GM19395 (cell line): ENCODE measurements at regions not wholly inside any gene's neighbourhood (a gene's known extent, or its start where the extent isn't known, plus 50 kb on each side); places are given as distances from the start of the nearest gene placed in this dataset.
A peak's percentile ranks its signal among the peaks of the same experiment; 100 is the strongest.
"Not testable (repeated sequence)": the region's sequence is repeated elsewhere in the genome, so short reads cannot be mapped to it uniquely, and the experiment has no call there.

ENCODE experiments used
- ATAC-seq: cut with Tn5 transposase; IDR thresholded peaks from one replicate; pipeline ENCODE4 v1.9.1; 2021; ENCODE audit warnings: mild to moderate bottlenecking, moderate library complexity; ENCODE audit not compliant: unreplicated experiment

DNA sequence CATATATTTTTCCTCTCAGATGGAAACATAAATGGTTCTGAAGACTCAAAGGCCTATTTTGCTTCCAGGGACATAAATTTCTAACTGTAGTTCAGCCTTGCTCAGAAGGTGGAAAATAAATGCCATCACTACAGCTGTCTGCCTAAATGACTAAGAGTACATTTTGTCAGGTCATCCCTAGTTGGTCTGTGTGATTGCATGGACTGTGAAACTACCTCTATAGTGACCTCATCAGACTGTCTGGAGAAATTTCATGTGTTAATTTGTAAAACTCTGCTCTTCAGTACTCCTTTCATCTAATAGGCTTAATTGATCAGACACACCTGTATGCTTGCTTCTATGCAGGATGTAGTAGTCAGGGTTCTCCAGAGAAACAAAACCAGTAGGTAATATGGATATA, 886.9 kb downstream of the AMY1C start:
- no peak for ATAC-seq

GRCh38 chr1:104646233-104646632, 896.5 kb downstream of the AMY1C start:
- ATAC-seq, result no peak

DNA sequence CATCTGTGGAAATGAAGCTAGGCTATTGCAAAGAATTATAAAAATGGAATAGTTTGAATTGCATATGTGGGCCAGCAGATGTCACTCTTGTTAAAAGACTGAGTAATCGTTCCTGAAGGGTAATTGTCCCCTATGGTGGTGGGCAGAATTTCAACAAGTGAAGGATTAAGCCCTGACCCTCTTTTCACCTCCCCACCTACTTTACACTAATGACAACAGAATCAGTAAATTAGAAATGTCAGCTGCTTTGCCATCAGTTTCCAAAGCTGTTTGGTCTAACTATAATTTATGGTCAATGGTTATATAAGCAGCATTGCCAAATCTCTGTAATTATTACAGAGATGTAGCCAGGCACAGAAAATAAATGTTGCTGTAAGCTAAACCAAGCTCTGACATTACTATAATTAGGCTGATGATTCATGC, 898.6 kb downstream of the AMY1C start:
- ATAC-seq, result peak; percentile 77

- ATAC-seq, result not testable (repeated sequence)
Observed at GRCh38 chr1:104664374-104664773, 914.7 kb downstream of the AMY1C start.

DNA sequence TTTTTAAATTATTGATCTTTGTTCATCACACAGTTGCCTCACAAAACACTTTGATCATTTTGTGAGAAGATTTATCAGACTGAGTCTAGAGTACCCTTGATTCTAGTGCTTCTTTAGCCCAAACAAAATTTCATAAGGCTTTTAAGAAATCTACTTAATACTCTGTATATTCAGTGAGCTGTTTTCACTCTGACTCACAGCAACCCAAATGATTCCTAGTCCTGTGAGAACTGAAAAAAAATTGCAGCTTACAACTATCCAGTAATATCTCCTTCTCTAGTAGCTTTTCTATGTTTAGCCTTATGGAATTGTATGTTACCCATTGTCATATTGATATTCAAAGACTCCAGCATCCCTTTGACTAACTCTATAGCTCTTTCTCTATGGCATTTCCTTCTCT, 915.6 kb downstream of the AMY1C start:
- no peak for ATAC-seq

DNA sequence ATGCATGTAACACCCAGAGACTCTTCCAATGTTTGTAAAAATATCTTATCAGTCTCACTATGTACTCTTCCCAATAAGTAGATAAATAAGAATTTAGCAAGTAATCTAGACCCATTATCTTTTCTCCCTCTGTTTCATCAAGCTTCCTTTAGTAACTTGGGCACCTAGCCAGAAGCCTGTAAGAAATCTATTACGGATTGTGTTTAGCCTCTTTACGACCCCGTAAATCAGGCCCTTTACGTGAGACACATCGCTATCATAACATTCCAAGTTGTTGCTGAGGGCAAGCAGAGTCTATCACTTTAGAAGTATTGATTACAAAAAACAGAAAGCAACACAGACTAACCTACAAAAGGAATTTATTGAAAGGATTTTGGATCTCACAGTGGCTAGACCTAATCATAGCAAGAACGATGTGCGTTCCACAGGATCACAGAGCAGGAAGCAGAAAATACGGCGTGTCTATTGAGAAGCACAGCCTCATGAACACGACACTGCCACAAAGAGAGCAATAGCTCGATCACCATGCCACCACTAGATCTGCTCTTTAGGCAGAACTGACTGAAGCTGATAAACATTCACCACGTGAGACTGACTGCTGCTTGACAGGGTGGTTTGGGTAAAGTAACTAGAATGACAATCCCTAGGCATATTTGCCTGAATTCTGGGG, 922.1 kb downstream of the AMY1C start:
- ATAC-seq, result no peak

DNA sequence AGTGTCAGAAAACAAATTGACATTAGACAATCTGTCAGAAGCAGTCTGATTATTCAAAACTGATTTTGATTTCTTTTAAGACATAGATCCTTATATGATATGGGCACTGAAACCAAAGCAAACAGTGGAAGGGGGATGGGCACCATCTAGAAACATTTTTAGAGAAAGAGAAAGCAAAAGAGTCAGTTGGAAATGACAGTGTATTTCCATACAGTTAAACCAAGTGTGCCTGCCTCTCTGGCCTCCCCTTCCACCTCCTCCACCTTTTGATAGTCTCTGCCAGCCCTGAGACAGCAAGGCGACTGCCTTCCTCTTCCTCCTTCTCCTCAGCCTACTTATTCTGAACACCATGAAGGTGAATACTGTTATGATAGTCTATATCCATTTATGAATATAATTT, 949.7 kb downstream of the AMY1C start:
- ATAC-seq, result no peak

DNA sequence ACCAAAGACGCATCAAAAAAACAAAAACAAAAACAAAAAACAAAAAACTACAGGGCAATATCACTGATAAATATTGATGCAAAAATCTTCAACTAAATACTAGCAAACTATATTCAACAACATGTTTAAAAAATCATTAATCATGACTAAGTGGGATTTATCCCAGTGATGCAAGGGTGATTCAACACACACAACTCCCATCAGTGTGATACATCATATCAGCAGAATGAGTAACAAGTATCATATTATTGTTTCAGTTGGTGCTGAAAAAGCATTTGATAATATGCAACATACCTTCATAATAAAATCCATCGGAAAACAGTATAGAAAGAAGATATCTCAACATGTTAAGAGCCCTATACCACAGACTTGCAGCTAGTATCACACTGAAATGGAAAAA, 953.0 kb downstream of the AMY1C start:
- ATAC-seq, result no peak

GRCh38 chr1:104706631-104707147, 957.0 kb downstream of the AMY1C start:
- no peak for ATAC-seq

- ATAC-seq, result no peak
Observed at GRCh38 chr1:104718752-104719151, 969.1 kb downstream of the AMY1C start.

GRCh38 chr1:104720741-104721140, 971.0 kb downstream of the AMY1C start:
- no peak for ATAC-seq

- no peak for ATAC-seq
Observed at GRCh38 chr1:104726917-104727316, 977.2 kb downstream of the AMY1C start.

GRCh38 chr1:104733866-104734265, 984.2 kb downstream of the AMY1C start:
- ATAC-seq, result no peak

DNA sequence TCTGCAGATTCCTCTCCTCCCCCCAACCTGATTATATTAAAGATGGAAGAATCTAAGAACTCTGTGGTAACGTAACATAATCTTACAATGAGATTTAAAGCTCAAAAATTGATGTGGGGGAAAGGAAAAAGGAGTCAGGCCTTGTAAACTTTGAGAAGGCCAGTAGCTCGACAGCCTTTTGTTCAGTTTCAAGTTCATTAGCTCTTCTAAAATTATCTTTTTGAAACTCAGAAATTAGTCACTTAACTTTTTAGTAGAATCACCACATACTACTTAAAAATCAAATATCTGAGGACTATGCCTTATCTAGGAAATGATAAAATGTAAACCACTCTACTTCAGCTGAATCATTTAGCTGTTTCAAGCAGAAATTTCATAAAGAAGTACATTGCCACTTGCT, 996.2 kb downstream of the AMY1C start:
- ATAC-seq, result no peak

DNA sequence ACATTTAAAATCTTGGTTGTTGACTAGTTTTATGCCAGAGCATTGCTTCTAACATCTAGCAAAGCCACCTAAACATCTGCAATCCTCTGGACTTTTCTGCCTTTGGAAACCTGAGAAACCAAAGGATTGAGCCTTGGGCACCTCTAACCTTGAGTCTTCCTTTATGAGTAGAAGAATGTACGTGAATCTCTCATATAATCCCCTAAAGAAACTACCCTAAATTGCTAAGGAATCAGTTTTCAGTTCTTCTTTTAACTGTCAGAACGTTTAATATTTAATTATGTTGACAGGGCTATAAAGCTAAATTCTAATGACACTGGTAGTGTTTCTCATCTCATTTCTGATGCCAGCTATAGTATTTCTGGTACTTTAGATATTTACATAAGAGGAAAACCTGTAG, 997.3 kb downstream of the AMY1C start:
- ATAC-seq, result peak; percentile 76

DNA sequence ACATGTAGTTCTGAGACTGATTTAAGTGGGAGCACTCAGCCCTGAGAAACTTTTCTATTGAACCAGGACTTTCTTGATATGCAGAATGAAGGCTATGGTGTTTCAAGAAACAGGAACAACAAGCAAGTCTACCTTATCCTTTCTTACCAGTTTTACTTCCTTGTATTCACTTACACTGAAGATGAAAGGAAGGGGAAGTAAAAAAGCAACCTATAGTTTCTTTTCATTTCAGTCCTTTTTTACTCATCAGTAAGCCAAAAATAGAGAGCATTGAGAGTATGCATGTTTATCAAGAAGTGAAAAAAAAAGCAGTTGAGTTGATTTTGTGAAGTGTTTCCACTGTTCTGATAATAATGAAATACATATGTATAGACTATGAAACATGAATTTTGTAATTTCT, 1010.3 kb downstream of the AMY1C start:
- peak; percentile 96 for ATAC-seq

- no peak for ATAC-seq
Observed at GRCh38 chr1:104761961-104762570, 1012.4 kb downstream of the AMY1C start.

DNA sequence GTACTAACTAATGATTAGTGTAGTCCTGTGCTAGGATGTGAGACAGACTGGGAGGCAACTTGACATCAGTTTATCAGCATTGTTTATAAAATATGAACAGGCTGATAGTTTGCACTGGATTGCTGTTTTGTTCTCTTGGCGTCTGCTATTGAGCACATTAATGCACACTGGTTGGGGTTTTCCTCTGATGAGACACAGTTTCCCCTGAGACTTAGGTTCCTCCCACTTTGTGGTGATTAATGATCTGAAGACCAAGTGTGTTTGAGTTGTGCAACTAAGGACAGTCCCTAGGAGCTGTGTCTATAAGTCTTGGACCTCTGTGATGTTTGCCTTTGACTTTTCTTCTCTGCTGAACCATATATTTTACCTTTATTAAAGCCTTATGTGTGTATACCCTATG, 1015.4 kb downstream of the AMY1C start:
- peak; percentile 60 for ATAC-seq

GRCh38 chr1:104768466-104768865, 1018.8 kb downstream of the AMY1C start:
- ATAC-seq, result peak; percentile 75

GRCh38 chr1:104780470-104781078, 1030.9 kb downstream of the AMY1C start:
- ATAC-seq, result peak; percentile 69

- no peak for ATAC-seq
Observed at GRCh38 chr1:104785575-104786187, 1036.0 kb downstream of the AMY1C start.
